Type B pancreatic cell (in vitro differentiated cells): ENCODE measurements at regions not wholly inside any gene's neighbourhood (a gene's known extent, or its start where the extent isn't known, plus 50 kb on each side); places are given as distances from the start of the nearest gene placed in this dataset.

Experiments
- DNase-seq: peaks from one replicate; pipeline ENCODE4 v3.0.0; 2021; ENCODE audit warnings: mixed read lengths; ENCODE audit not compliant: unreplicated experiment; ENCODE audit errors: extremely low spot score
- H3K27ac Mint-ChIP-seq: 2 replicates; pipeline ENCODE4 v1.8.0; 2021; ENCODE audit warnings: mild to moderate bottlenecking, mixed read lengths
- H3K27me3 Mint-ChIP-seq: 2 replicates; pipeline ENCODE4 v1.8.0; 2021; ENCODE audit warnings: mixed read lengths
- H3K36me3 Mint-ChIP-seq: 2 replicates; pipeline ENCODE4 v1.8.0; 2021; ENCODE audit warnings: mixed read lengths
- H3K4me1 Mint-ChIP-seq: one replicate; pipeline ENCODE4 v1.8.0; 2021; ENCODE audit warnings: mixed read lengths; ENCODE audit not compliant: unreplicated experiment
- H3K4me3 Mint-ChIP-seq: 2 replicates; pipeline ENCODE4 v1.8.0; 2021; ENCODE audit warnings: mild to moderate bottlenecking, mixed read lengths
- H3K9me3 Mint-ChIP-seq: 2 replicates; pipeline ENCODE4 v1.8.0; 2021; ENCODE audit warnings: mixed read lengths
- TF ChIP-seq, protein P1 (sequence below): fragments of 200-600 bp; sonication (generic); conservative IDR thresholded peaks from 2 replicates; pipeline ENCODE4 v1.5.0; 2021; ENCODE audit warnings: antibody characterized with exemption, mild to moderate bottlenecking

GRCh38 chr7:112996331-112996871, 90.2 kb downstream of the GPR85 start:
- H3K36me3 Mint-ChIP-seq: no peaks in the 10 kb centered on the region
- no peak for DNase-seq
- H3K27me3 Mint-ChIP-seq: no peaks in the 10 kb centered on the region
- TF ChIP-seq, protein P1, sequence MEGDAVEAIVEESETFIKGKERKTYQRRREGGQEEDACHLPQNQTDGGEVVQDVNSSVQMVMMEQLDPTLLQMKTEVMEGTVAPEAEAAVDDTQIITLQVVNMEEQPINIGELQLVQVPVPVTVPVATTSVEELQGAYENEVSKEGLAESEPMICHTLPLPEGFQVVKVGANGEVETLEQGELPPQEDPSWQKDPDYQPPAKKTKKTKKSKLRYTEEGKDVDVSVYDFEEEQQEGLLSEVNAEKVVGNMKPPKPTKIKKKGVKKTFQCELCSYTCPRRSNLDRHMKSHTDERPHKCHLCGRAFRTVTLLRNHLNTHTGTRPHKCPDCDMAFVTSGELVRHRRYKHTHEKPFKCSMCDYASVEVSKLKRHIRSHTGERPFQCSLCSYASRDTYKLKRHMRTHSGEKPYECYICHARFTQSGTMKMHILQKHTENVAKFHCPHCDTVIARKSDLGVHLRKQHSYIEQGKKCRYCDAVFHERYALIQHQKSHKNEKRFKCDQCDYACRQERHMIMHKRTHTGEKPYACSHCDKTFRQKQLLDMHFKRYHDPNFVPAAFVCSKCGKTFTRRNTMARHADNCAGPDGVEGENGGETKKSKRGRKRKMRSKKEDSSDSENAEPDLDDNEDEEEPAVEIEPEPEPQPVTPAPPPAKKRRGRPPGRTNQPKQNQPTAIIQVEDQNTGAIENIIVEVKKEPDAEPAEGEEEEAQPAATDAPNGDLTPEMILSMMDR: no peak
- H3K9me3 Mint-ChIP-seq: no peaks in the 10 kb centered on the region
- H3K4me3 Mint-ChIP-seq: no peak overlapping the region
- no peaks in the 10 kb centered on the region for H3K4me1 Mint-ChIP-seq
- no peak overlapping the region for H3K27ac Mint-ChIP-seq

DNA sequence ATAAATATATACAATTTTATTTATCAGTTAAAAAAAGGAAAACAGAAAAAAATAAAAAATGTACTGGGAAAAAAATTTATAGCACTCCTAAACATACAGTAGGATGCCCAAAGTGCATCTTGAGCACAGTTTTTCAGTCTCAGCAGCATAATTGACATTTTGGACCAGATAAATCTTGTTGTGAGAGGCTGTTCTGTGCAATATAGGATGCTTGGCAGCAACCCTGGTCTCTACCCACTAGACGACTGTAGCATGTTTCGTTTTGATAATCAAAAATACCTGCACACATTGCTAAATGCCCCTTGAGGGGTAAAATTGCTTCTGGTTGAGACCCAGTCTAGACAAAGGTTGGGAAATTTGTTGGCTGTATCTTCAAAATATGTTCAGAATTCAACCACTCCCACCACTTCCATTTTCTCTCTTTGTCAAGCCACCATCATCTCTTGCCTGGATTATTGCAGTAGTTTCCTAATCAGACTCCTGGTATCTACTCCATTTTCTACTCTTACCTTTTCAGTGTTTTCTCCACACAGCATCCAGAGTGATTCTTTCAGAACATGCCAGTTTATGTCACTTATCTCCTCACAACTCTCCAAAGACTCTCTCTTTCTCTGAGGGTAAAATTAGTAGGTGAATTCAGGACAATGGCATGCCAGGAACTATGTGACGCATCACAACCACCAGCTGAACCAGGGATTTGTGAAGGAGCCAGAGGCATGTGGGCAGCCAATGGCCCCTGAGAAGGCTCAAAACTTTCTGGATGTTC, 91.4 kb downstream of the GPR85 start:
- TF ChIP-seq, protein P1: no peak
- Mint-ChIP-seq H3K27ac (no peak overlapping the region), H3K36me3 (no peaks in the 10 kb centered on the region), H3K27me3 (no peaks in the 10 kb centered on the region), H3K4me3 (no peak overlapping the region), H3K4me1 (no peaks in the 10 kb centered on the region), H3K9me3 (no peaks in the 10 kb centered on the region)
- no peak for DNase-seq

GRCh38 chr7:112994656-112995055, 92.0 kb downstream of the GPR85 start:
- DNase-seq: no peak
- Mint-ChIP-seq H3K9me3 (no peaks in the 10 kb centered on the region), H3K4me1 (no peaks in the 10 kb centered on the region), H3K27ac (no peak overlapping the region), H3K27me3 (no peaks in the 10 kb centered on the region), H3K36me3 (no peaks in the 10 kb centered on the region), H3K4me3 (no peak overlapping the region)
- TF ChIP-seq, protein P1: no peak

- Mint-ChIP-seq H3K36me3 (no peaks in the 10 kb centered on the region), H3K27ac (no peak overlapping the region), H3K4me3 (no peak overlapping the region), H3K9me3 (no peaks in the 10 kb centered on the region), H3K27me3 (no peaks in the 10 kb centered on the region), H3K4me1 (no peaks in the 10 kb centered on the region)
- DNase-seq: no peak
- TF ChIP-seq, protein P1: no peak
Observed at GRCh38 chr7:112990624-112991023, 96.0 kb downstream of the GPR85 start.

GRCh38 chr7:112989531-112989930, 97.1 kb downstream of the GPR85 start:
- H3K27me3 Mint-ChIP-seq: no peaks in the 10 kb centered on the region
- no peaks in the 10 kb centered on the region for H3K4me1 Mint-ChIP-seq
- no peak overlapping the region for H3K27ac Mint-ChIP-seq
- no peaks in the 10 kb centered on the region for H3K36me3 Mint-ChIP-seq
- TF ChIP-seq, protein P1: no peak
- H3K4me3 Mint-ChIP-seq: no peak overlapping the region
- H3K9me3 Mint-ChIP-seq: no peaks in the 10 kb centered on the region
- DNase-seq: no peak
